GM12878 (cell line): ENCODE measurements at regions not wholly inside any gene's neighbourhood (a gene's known extent, or its start where the extent isn't known, plus 50 kb on each side); places are given as distances from the start of the nearest gene placed in this dataset.

ENCODE experiments used
- ATAC-seq: fragments of 200-7000 bp; cut with Tn5 transposase; 3 replicates; pipeline ENCODE4 v1.9.1; 2020; ENCODE audit warnings: mild to moderate bottlenecking, moderate library complexity
- BruUV-seq: library from RNA; stranded (reverse); fragments of 400-500 nt; replicated peaks from 2 replicates; lab custom pipeline; 2021; lab: Mats Ljungman, UMichigan
- CTCF ChIA-PET: fragments of 300-600 bp; sonication (Branson Sonifier 250); formaldehyde crosslinking; extraction: SDS; loops from one replicate; lab custom pipeline; 2021; ENCODE audit warnings: inconsistent platforms; lab: Yijun Ruan, JAX
- POLR2A ChIA-PET: fragments of 350-600 bp; formaldehyde crosslinking; extraction: SDS; loops from one replicate; lab custom pipeline; 2021; ENCODE audit warnings: inconsistent platforms; lab: Charles Lee
- RAD21 ChIA-PET: fragments of 300-600 bp; sonication (Branson Sonifier 250); formaldehyde crosslinking; loops from one replicate; lab custom pipeline; 2023; ENCODE audit warnings: antibody characterized with exemption; ENCODE audit not compliant: unreplicated experiment; lab: Charles Lee
- SMC1A ChIA-PET: fragments of 300-600 bp; sonication (Branson Sonifier 250); formaldehyde crosslinking; loops from one replicate; lab custom pipeline; 2023; ENCODE audit not compliant: unreplicated experiment, uncharacterized antibody; lab: Charles Lee
- DNase-seq: peaks from one replicate; pipeline ENCODE4 v3.0.0-alpha.2; 2011; ENCODE audit warnings: low read depth, low spot score
- FAIRE-seq: peaks from 3 replicates; lab custom pipeline; 2011; peaks lifted over from hg19 to GRCh38; lab: Jason Lieb, UNC
- H2AFZ ChIP-seq: 2 replicates; pipeline ENCODE4 v1.6.0; 2011; ENCODE audit warnings: low read depth, low read length, control low read depth; ENCODE audit not compliant: control insufficient read depth
- H3K27ac ChIP-seq: 2 replicates; pipeline ENCODE4 v1.5.1; 2011; ENCODE audit warnings: control low read depth; ENCODE audit not compliant: control insufficient read depth, insufficient read depth
- H3K27me3 ChIP-seq, 2 experiments: replicated peaks in 1 of 2; 2 replicates each; pipeline versions ENCODE4 v1.6.0 to v1.6.1; 2011; ENCODE audit warnings: low read length in 1 of 2; ENCODE audit not compliant: control insufficient read depth in 2 of 2, insufficient read depth in 2 of 2
- H3K36me3 ChIP-seq, 2 experiments: 2 replicates each; pipeline ENCODE4 v1.5.1; 2011; ENCODE audit warnings: low read length in 1 of 2; ENCODE audit not compliant: control insufficient read depth in 2 of 2, insufficient read depth in 2 of 2
- H3K4me1 ChIP-seq: 2 replicates; pipeline ENCODE4 v1.6.1; 2011; ENCODE audit warnings: mild to moderate bottlenecking, low read length, moderate library complexity, mixed read lengths; ENCODE audit not compliant: control insufficient read depth, insufficient read depth
- H3K4me2 ChIP-seq: 2 replicates; pipeline ENCODE4 v1.6.0; 2011; ENCODE audit warnings: control low read depth; ENCODE audit not compliant: control insufficient read depth, insufficient read depth
- H3K4me3 ChIP-seq: fragments of 200-600 bp; sonication (generic); 2 replicates; pipeline ENCODE4 v1.5.1; 2016
- H3K79me2 ChIP-seq: 2 replicates; pipeline ENCODE4 v1.6.0; 2011; ENCODE audit warnings: low read length; ENCODE audit not compliant: control insufficient read depth, insufficient read depth
- H3K9ac ChIP-seq: 2 replicates; pipeline ENCODE4 v1.8.0; 2011; ENCODE audit warnings: low read length, control low read depth, mixed read lengths; ENCODE audit not compliant: control insufficient read depth, insufficient read depth
- H3K9me3 ChIP-seq: replicated peaks from 3 replicates; pipeline ENCODE4 v1.5.1; 2011; ENCODE audit warnings: mild to moderate bottlenecking, low read length; ENCODE audit not compliant: control insufficient read depth, insufficient read depth
- H4K20me1 ChIP-seq: 2 replicates; pipeline ENCODE4 v1.6.0; 2011; ENCODE audit not compliant: control insufficient read depth, insufficient read depth
- ATF3 ChIP-seq: IDR thresholded peaks from 2 replicates; pipeline ENCODE4 v1.6.1; 2011; ENCODE audit warnings: low read depth, mild to moderate bottlenecking, low read length, moderate library complexity, borderline replicate concordance; ENCODE audit errors: extremely low read depth
- ATF7 ChIP-seq: fragments of 450-650 bp; IDR thresholded peaks from 2 replicates; pipeline ENCODE4 v1.6.1; 2016; ENCODE audit warnings: low read depth, mild to moderate bottlenecking
- CBX3 ChIP-seq: fragments of 200-600 bp; sonication (generic); IDR thresholded peaks from 2 replicates; pipeline ENCODE4 v1.6.1; 2016; ENCODE audit warnings: low read depth, borderline replicate concordance
- CHD1 ChIP-seq: IDR thresholded peaks from 2 replicates; pipeline ENCODE4 v1.6.1; 2012; ENCODE audit warnings: low read depth, low read length, improper control_type of control experiment
- CTCF ChIP-seq, 3 experiments: IDR thresholded peaks in 2 of 3; conservative IDR thresholded peaks in 1 of 3; 2 replicates each; pipeline ENCODE4 v1.5.1; 2011; ENCODE audit warnings: low read depth in 3 of 3, low read length in 3 of 3, mild to moderate bottlenecking in 3 of 3, control low read depth in 2 of 3, moderate library complexity in 2 of 3, inconsistent platforms in 1 of 3, mixed read lengths in 1 of 3; ENCODE audit not compliant: control insufficient read depth in 2 of 3, insufficient read depth in 1 of 3; ENCODE audit errors: extremely low read depth in 1 of 3
- ESRRA ChIP-seq: IDR thresholded peaks from 2 replicates; pipeline ENCODE4 v1.6.1; 2012; ENCODE audit warnings: mild to moderate bottlenecking, low read length, improper control_type of control experiment
- JUND ChIP-seq: IDR thresholded peaks from 2 replicates; pipeline ENCODE4 v1.6.1; 2012; ENCODE audit warnings: low read depth, mild to moderate bottlenecking, low read length, improper control_type of control experiment, moderate library complexity
- MEF2A ChIP-seq: IDR thresholded peaks from 2 replicates; pipeline ENCODE4 v1.6.1; 2011; ENCODE audit warnings: low read depth, mild to moderate bottlenecking, low read length, moderate library complexity; ENCODE audit not compliant: insufficient read depth
- MXI1 ChIP-seq: fragments of 150-350 bp; IDR thresholded peaks from 2 replicates; pipeline ENCODE4 v1.6.1; 2011; ENCODE audit warnings: low read depth, mild to moderate bottlenecking, inconsistent platforms, low read length, improper control_type of control experiment
- NFYA ChIP-seq: IDR thresholded peaks from 2 replicates; pipeline ENCODE4 v1.6.1; 2011; ENCODE audit warnings: low read depth, mild to moderate bottlenecking, low read length, improper control_type of control experiment, borderline replicate concordance
- NFYB ChIP-seq: IDR thresholded peaks from 2 replicates; pipeline ENCODE4 v1.6.1; 2011; ENCODE audit warnings: low read depth, mild to moderate bottlenecking, low read length, improper control_type of control experiment, moderate library complexity; ENCODE audit not compliant: insufficient read depth
- SMAD5 ChIP-seq: IDR thresholded peaks from 2 replicates; pipeline ENCODE4 v1.6.1; 2016; ENCODE audit warnings: antibody characterized with exemption, low read depth
- SMC3 ChIP-seq: IDR thresholded peaks from 2 replicates; pipeline ENCODE4 v1.6.1; 2011; ENCODE audit warnings: low read length, improper control_type of control experiment, borderline replicate concordance
- STAT1 ChIP-seq: fragments of 450-650 bp; conservative IDR thresholded peaks from 2 replicates; pipeline ENCODE4 v1.6.1; 2014; ENCODE audit warnings: antibody characterized with exemption, mild to moderate bottlenecking
- SUZ12 ChIP-seq: fragments of 200-600 bp; sonication (generic); IDR thresholded peaks from one replicate; pipeline ENCODE4 v1.6.1; 2018; ENCODE audit warnings: antibody characterized with exemption, mild to moderate bottlenecking; ENCODE audit not compliant: unreplicated experiment
- WRNIP1 ChIP-seq: IDR thresholded peaks from 2 replicates; pipeline ENCODE4 v1.6.1; 2011; ENCODE audit warnings: low read depth, low read length, improper control_type of control experiment, borderline replicate concordance
- ZBTB33 ChIP-seq: fragments of 450-650 bp; IDR thresholded peaks from 2 replicates; pipeline ENCODE4 v1.6.1; 2017; ENCODE audit warnings: mild to moderate bottlenecking
- ZNF24 ChIP-seq: fragments of 450-650 bp; IDR thresholded peaks from 2 replicates; pipeline ENCODE4 v1.6.1; 2017; ENCODE audit warnings: antibody characterized with exemption, mild to moderate bottlenecking
- ZSCAN29 ChIP-seq: fragments of 450-650 bp; IDR thresholded peaks from 2 replicates; pipeline ENCODE4 v1.6.1; 2017; ENCODE audit warnings: mild to moderate bottlenecking, moderate library complexity
- WGBS: methylation state at CpG from one replicate; pipeline ENCODE4 v1.1.6; 2016; ENCODE audit warnings: low lambda C conversion rate; ENCODE audit not compliant: insufficient replicate concordance, insufficient coverage; ENCODE audit errors: missing lambda C conversion rate; 5-methylcytosine and 5-hydroxymethylcytosine counted together
- in situ Hi-C: fragments of 300-500 bp; cut with MboI; formaldehyde crosslinking; loops from 9 replicates; pipeline ENCODE4 v1.14.3; 2018; ENCODE audit warnings: mixed read lengths
- intact Hi-C: fragments of 100-400 bp; cut with micrococcal nuclease; formaldehyde crosslinking; loops from one replicate; pipeline ENCODE4 v1.14.2; 2022; ENCODE audit not compliant: unreplicated experiment

- TF ChIP-seq ZNF24 (no peak), CTCF (IDR thresholded peaks at IDR 0.05 in 2 of 3, conservative IDR thresholded peaks at IDR 0.05 in 1 of 3; ENCODE audit: control insufficient read depth in 2 of 3, extremely low read depth in 1 of 3, insufficient read depth in 1 of 3, low read depth in 3 of 3, low read length in 3 of 3) (peak; percentile 38 to 41 (median 40); a peak in 4 of 6 replicates)
Observed at GRCh38 chr12:91367234-91367849, 184.7 kb upstream of the DCN start (continued).

- CTCF ChIA-PET, result interaction anchor here (0.8 to 3.3 kb wide), 3 partner anchors 9 to 32 kb away, joined by 3 to 13 read pairs (median 3); no protein-coding TSS in a partner anchor
- POLR2A ChIA-PET, result no interaction called here
- TF ChIP-seq MEF2A (no peak), SUZ12 (no peak), ATF7 (no peak), CHD1 (no peak), SMC3 (no peak), ATF3 (no peak), ZSCAN29 (no peak), SMAD5 (no peak), WRNIP1 (no peak), CBX3 (no peak), NFYB (no peak), NFYA (no peak), MXI1 (no peak), STAT1 (no peak), JUND (no peak), ZBTB33 (no peak), ESRRA (no peak)
Observed at GRCh38 chr12:91364471-91365184, 182.0 kb upstream of the DCN start.

More at GRCh38 chr12:91364471-91365184, 182.0 kb upstream of the DCN start:
- intact Hi-C loops (loop anchor here (5.0 kb wide), 1 partner anchor 1283 kb away; no protein-coding TSS in a partner anchor), in situ Hi-C loops (no loop called here)
- ChIA-PET RAD21 (no interaction called here), SMC1A (interaction anchor here (1.0 to 1.6 kb wide), 3 partner anchors 10 to 1287 kb away, joined by 3 to 4 read pairs (median 3); no protein-coding TSS in a partner anchor)
- H3K27me3 ChIP-seq, result no peaks in the 10 kb centered on the region
- no TSS peak for BruUV-seq
- no peak for FAIRE-seq
- H3K4me2 ChIP-seq, result no peak overlapping the region
- H3K9me3 ChIP-seq, result no peaks in the 10 kb centered on the region
- no peaks in the 10 kb centered on the region for H4K20me1 ChIP-seq
- no peaks in the 10 kb centered on the region for H3K79me2 ChIP-seq
- H3K9ac ChIP-seq, result no peak overlapping the region
- no peak for ATAC-seq
- no peaks in the 10 kb centered on the region for H3K36me3 ChIP-seq
- no peaks in the 10 kb centered on the region for H3K4me1 ChIP-seq
- WGBS, result 43% methylated on average over 5 of the region's 5 CpGs
- H3K4me3 ChIP-seq, result no peak overlapping the region
- no peak for DNase-seq
- no peak overlapping the region for H3K27ac ChIP-seq
- no peak overlapping the region for H2AFZ ChIP-seq
